ENCODE measurements at regions not wholly inside any gene's neighbourhood (a gene's known extent, or its start where the extent isn't known, plus 50 kb on each side); places are given as distances from the start of the nearest gene placed in this dataset.

DNA sequence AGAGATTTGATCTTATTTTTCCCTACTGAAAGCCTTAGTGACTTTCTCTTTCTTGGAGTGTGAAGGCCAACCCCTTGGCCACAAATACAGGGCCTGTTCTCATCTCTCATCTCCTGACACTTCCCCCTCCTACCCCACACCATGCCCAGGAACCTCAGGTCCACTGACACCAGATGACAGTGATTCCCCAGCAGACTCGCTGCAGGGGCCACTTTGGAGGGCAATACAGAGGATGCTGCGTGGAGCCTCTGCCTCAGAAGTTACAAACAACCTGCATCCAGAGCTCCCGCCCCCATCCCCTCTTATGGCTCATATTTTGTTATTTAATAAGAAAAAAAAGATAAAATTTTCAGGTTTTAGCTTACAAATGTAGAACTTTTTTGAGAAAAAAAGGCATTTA lies 70.1 kb upstream of the LGALSL start:
- TF ChIP-seq, protein P1, sequence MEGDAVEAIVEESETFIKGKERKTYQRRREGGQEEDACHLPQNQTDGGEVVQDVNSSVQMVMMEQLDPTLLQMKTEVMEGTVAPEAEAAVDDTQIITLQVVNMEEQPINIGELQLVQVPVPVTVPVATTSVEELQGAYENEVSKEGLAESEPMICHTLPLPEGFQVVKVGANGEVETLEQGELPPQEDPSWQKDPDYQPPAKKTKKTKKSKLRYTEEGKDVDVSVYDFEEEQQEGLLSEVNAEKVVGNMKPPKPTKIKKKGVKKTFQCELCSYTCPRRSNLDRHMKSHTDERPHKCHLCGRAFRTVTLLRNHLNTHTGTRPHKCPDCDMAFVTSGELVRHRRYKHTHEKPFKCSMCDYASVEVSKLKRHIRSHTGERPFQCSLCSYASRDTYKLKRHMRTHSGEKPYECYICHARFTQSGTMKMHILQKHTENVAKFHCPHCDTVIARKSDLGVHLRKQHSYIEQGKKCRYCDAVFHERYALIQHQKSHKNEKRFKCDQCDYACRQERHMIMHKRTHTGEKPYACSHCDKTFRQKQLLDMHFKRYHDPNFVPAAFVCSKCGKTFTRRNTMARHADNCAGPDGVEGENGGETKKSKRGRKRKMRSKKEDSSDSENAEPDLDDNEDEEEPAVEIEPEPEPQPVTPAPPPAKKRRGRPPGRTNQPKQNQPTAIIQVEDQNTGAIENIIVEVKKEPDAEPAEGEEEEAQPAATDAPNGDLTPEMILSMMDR (optimal IDR thresholded peaks at IDR 0.05 in 1 of 3, IDR thresholded peaks at IDR 0.05 in 1 of 3, conservative IDR thresholded peaks at IDR 0.05 in 1 of 3; ENCODE audit: extremely low read depth in 1 of 3, insufficient read depth in 2 of 3, low read length in 3 of 3): no peak
- TF ChIP-seq EZH2 (IDR thresholded peaks at IDR 0.05; ENCODE audit: low read length): no peak
